CD4-positive, alpha-beta T cell (primary cell): ENCODE measurements at regions not wholly inside any gene's neighbourhood (a gene's known extent, or its start where the extent isn't known, plus 50 kb on each side); places are given as distances from the start of the nearest gene placed in this dataset.

ENCODE experiments used
- ATAC-seq: fragments of 200-7000 bp; cut with Tn5 transposase; one replicate; pipeline ENCODE4 v1.10.0; 2022; ENCODE audit warnings: mild to moderate bottlenecking; ENCODE audit not compliant: poor library complexity
- CTCF ChIA-PET: fragments of 350-600 bp; sonication (Branson Sonifier 250); formaldehyde crosslinking; loops from one replicate; lab custom pipeline; 2021; ENCODE audit warnings: antibody characterized with exemption, inconsistent platforms; lab: Charles Lee
- POLR2A ChIA-PET: fragments of 350-600 bp; sonication (Branson Sonifier 250); formaldehyde crosslinking; loops from one replicate; lab custom pipeline; 2021; ENCODE audit warnings: antibody characterized with exemption, inconsistent platforms; lab: Charles Lee
- DNase-seq, 14 experiments: peaks; one replicate each; pipeline ENCODE4 v3.0.0-alpha.2; 2013 to 2020; ENCODE audit warnings: mixed read lengths in 2 of 14
- H3K27ac ChIP-seq, 2 donors: one replicate each; pipeline versions ENCODE4 v1.5.1 to v1.7.0; 2013; ENCODE audit warnings: low read length in 2 of 2, low read depth in 1 of 2, mild to moderate bottlenecking in 1 of 2
- H3K27me3 ChIP-seq, 2 experiments: 1 replicate in 1 of 2; 2 replicates in 1 of 2; pipeline versions ENCODE4 v1.6.1 to v1.7.0; 2013; ENCODE audit warnings: low read length in 2 of 2, control low read depth in 1 of 2, mild to moderate bottlenecking in 1 of 2, moderate library complexity in 1 of 2; ENCODE audit not compliant: insufficient read depth in 2 of 2, control insufficient read depth in 1 of 2
- H3K36me3 ChIP-seq: one replicate; pipeline ENCODE4 v1.6.1; 2013; ENCODE audit warnings: low read length, control low read depth; ENCODE audit not compliant: insufficient read depth
- H3K4me1 ChIP-seq: one replicate; pipeline ENCODE4 v1.6.1; 2013; ENCODE audit warnings: low read length, control low read depth; ENCODE audit not compliant: insufficient read depth
- H3K4me3 ChIP-seq: one replicate; pipeline ENCODE4 v1.5.1; 2013; ENCODE audit warnings: mild to moderate bottlenecking, low read length, moderate library complexity
- H3K9me3 ChIP-seq, 2 experiments: 1 replicate in 1 of 2; 2 replicates in 1 of 2; pipeline versions ENCODE4 v1.6.1 to v1.7.0; 2013; ENCODE audit warnings: low read length in 2 of 2, mild to moderate bottlenecking in 2 of 2, control low read depth in 1 of 2, moderate library complexity in 1 of 2; ENCODE audit not compliant: control insufficient read depth in 1 of 2, insufficient read depth in 1 of 2
- H3K27ac Mint-ChIP-seq: one replicate; pipeline ENCODE4 v1.8.0; 2020; ENCODE audit warnings: mixed read lengths
- H3K27me3 Mint-ChIP-seq: one replicate; pipeline ENCODE4 v1.8.0; 2021; ENCODE audit warnings: mixed read lengths
- H3K36me3 Mint-ChIP-seq: one replicate; pipeline ENCODE4 v1.8.0; 2021; ENCODE audit warnings: low read depth, mixed read lengths
- H3K4me1 Mint-ChIP-seq: one replicate; pipeline ENCODE4 v1.8.0; 2021; ENCODE audit warnings: low read depth, mixed read lengths
- H3K4me3 Mint-ChIP-seq: one replicate; pipeline ENCODE4 v1.8.0; 2020; ENCODE audit warnings: mild to moderate bottlenecking, mixed read lengths
- H3K9me3 Mint-ChIP-seq: one replicate; pipeline ENCODE4 v1.8.0; 2020; ENCODE audit warnings: mixed read lengths
- CTCF ChIP-seq: fragments of 200-600 bp; IDR thresholded peaks from one replicate; pipeline ENCODE4 v1.8.0; 2022; ENCODE audit warnings: antibody characterized with exemption, mild to moderate bottlenecking
- intact Hi-C, 2 experiments: fragments of 100-400 bp; cut with DNase I in 1 of 2; cut with micrococcal nuclease in 1 of 2; formaldehyde crosslinking; loops; one replicate each; pipeline versions ENCODE4 v1.15.1 to v1.9.0; 2023 to 2025; cut with DNase I, micrococcal nuclease

GRCh38 chr4:156103311-156103710 lies 149.6 kb upstream of the CTSO start:
- H3K27me3 Mint-ChIP-seq: no peaks in the 10 kb centered on the region
- no peaks in the 10 kb centered on the region for H3K9me3 Mint-ChIP-seq
- H3K4me1 Mint-ChIP-seq: no peaks in the 10 kb centered on the region
- ChIA-PET CTCF (no interaction called here), POLR2A (no interaction called here)
- ATAC-seq (no peak), DNase-seq (no peak)
- H3K9me3 ChIP-seq: no peaks in the 10 kb centered on the region
- H3K27ac ChIP-seq: no peak overlapping the region
- intact Hi-C loops: no loop called here
- no peak overlapping the region for H3K4me3 Mint-ChIP-seq
- H3K36me3 Mint-ChIP-seq: no peaks in the 10 kb centered on the region
- TF ChIP-seq CTCF: no peak
- H3K36me3 ChIP-seq: no peaks in the 10 kb centered on the region
- H3K27me3 ChIP-seq: no peaks in the 10 kb centered on the region
- H3K4me1 ChIP-seq: no peaks in the 10 kb centered on the region
- H3K27ac Mint-ChIP-seq: no peak overlapping the region
- H3K4me3 ChIP-seq: no peak overlapping the region

GRCh38 chr4:156102411-156102810 lies 148.7 kb upstream of the CTSO start:
- Mint-ChIP-seq H3K4me3 (no peak overlapping the region), H3K27ac (no peak overlapping the region), H3K36me3 (no peaks in the 10 kb centered on the region), H3K9me3 (no peaks in the 10 kb centered on the region), H3K27me3 (no peaks in the 10 kb centered on the region), H3K4me1 (no peaks in the 10 kb centered on the region)
- no peaks in the 10 kb centered on the region for H3K9me3 ChIP-seq
- H3K36me3 ChIP-seq: no peaks in the 10 kb centered on the region
- ATAC-seq (no peak), DNase-seq (no peak)
- intact Hi-C loops: no loop called here
- H3K27ac ChIP-seq: no peak overlapping the region
- TF ChIP-seq CTCF: no peak
- no peaks in the 10 kb centered on the region for H3K4me1 ChIP-seq
- ChIA-PET POLR2A (no interaction called here), CTCF (no interaction called here)
- no peaks in the 10 kb centered on the region for H3K27me3 ChIP-seq
- no peak overlapping the region for H3K4me3 ChIP-seq

GRCh38 chr4:156101571-156101970 lies 147.9 kb upstream of the CTSO start:
- no peak overlapping the region for H3K27ac Mint-ChIP-seq
- no peaks in the 10 kb centered on the region for H3K9me3 ChIP-seq
- ChIA-PET CTCF (no interaction called here), POLR2A (no interaction called here)
- TF ChIP-seq CTCF: no peak
- no peaks in the 10 kb centered on the region for H3K4me1 ChIP-seq
- intact Hi-C loops: no loop called here
- DNase-seq (no peak), ATAC-seq (no peak)
- H3K4me3 ChIP-seq: no peak overlapping the region
- H3K27me3 Mint-ChIP-seq: no peaks in the 10 kb centered on the region
- no peaks in the 10 kb centered on the region for H3K36me3 ChIP-seq
- H3K36me3 Mint-ChIP-seq: no peaks in the 10 kb centered on the region
- no peaks in the 10 kb centered on the region for H3K4me1 Mint-ChIP-seq
- no peaks in the 10 kb centered on the region for H3K9me3 Mint-ChIP-seq
- no peak overlapping the region for H3K4me3 Mint-ChIP-seq
- no peak overlapping the region for H3K27ac ChIP-seq
- no peaks in the 10 kb centered on the region for H3K27me3 ChIP-seq
